Keratinocyte (primary cell): ENCODE measurements at regions not wholly inside any gene's neighbourhood (a gene's known extent, or its start where the extent isn't known, plus 50 kb on each side); places are given as distances from the start of the nearest gene placed in this dataset.

ENCODE experiments used
- DNase-seq: peaks from one replicate; pipeline ENCODE4 v3.0.0-alpha.2; 2011; ENCODE audit warnings: low read depth, missing footprints, low spot score
- FAIRE-seq: peaks from 2 replicates; lab custom pipeline; 2011; peaks lifted over from hg19 to GRCh38; lab: Jason Lieb, UNC
- H2AFZ ChIP-seq: 2 replicates; pipeline ENCODE4 v1.6.0; 2012; ENCODE audit warnings: low read length, control low read depth, inconsistent platforms; ENCODE audit not compliant: control insufficient read depth
- H3K27ac ChIP-seq: 2 replicates; pipeline ENCODE4 v1.5.1; 2011; ENCODE audit warnings: low read length; ENCODE audit not compliant: control insufficient read depth, insufficient read depth
- H3K27me3 ChIP-seq: 3 replicates; pipeline ENCODE4 v1.6.0; 2011; ENCODE audit warnings: low read length; ENCODE audit not compliant: control insufficient read depth, insufficient read depth; ENCODE audit errors: extremely low read depth
- H3K36me3 ChIP-seq, 2 experiments: 2 replicates in 1 of 2; 3 replicates in 1 of 2; pipeline ENCODE4 v1.5.1; 2011; ENCODE audit warnings: low read length in 2 of 2, mild to moderate bottlenecking in 1 of 2; ENCODE audit not compliant: control insufficient read depth in 2 of 2, insufficient read depth in 2 of 2; ENCODE audit errors: extremely low read depth in 1 of 2
- H3K4me1 ChIP-seq: 3 replicates; pipeline ENCODE4 v1.5.1; 2011; ENCODE audit warnings: low read length; ENCODE audit not compliant: control insufficient read depth, insufficient read depth; ENCODE audit errors: extremely low read depth
- H3K4me2 ChIP-seq: 3 replicates; pipeline ENCODE4 v1.6.0; 2011; ENCODE audit warnings: low read depth, low read length; ENCODE audit not compliant: control insufficient read depth, insufficient read depth; ENCODE audit errors: extremely low read depth
- H3K4me3 ChIP-seq, 3 experiments: fragments of 200-600 bp in 1 of 3; sonication (generic) in 1 of 3; 2 replicates in 2 of 3; 3 replicates in 1 of 3; pipeline ENCODE4 v1.5.1; 2011 to 2016; ENCODE audit warnings: low read length in 3 of 3, mild to moderate bottlenecking in 3 of 3, control low read depth in 2 of 3, inconsistent platforms in 1 of 3, low read depth in 1 of 3, mixed read lengths in 1 of 3, mixed run types in 1 of 3, moderate library complexity in 1 of 3; ENCODE audit not compliant: control insufficient read depth in 2 of 3, insufficient read depth in 2 of 3; ENCODE audit errors: extremely low read depth in 1 of 3
- H3K79me2 ChIP-seq: 2 replicates; pipeline ENCODE4 v1.6.0; 2012; ENCODE audit warnings: low read length; ENCODE audit not compliant: control insufficient read depth, insufficient read depth
- H3K9ac ChIP-seq: 3 replicates; pipeline ENCODE4 v1.6.0; 2011; ENCODE audit warnings: low read length; ENCODE audit not compliant: control insufficient read depth, insufficient read depth; ENCODE audit errors: extremely low read depth
- H3K9me1 ChIP-seq: 3 replicates; pipeline ENCODE4 v1.6.0; 2011; ENCODE audit warnings: low read length; ENCODE audit not compliant: control insufficient read depth, insufficient read depth; ENCODE audit errors: extremely low read depth
- H3K9me3 ChIP-seq: 2 replicates; pipeline ENCODE4 v1.5.1; 2012; ENCODE audit warnings: low read depth, low read length; ENCODE audit not compliant: control insufficient read depth
- H4K20me1 ChIP-seq: 3 replicates; pipeline ENCODE4 v1.6.0; 2011; ENCODE audit warnings: low read length; ENCODE audit not compliant: control insufficient read depth, insufficient read depth; ENCODE audit errors: extremely low read depth
- CTCF ChIP-seq, 3 experiments: IDR thresholded peaks in 1 of 3; conservative IDR thresholded peaks in 1 of 3; optimal IDR thresholded peaks in 1 of 3; 2 replicates in 2 of 3; 3 replicates in 1 of 3; pipeline versions ENCODE3 to v1.5.1; 2011; ENCODE audit warnings: low read length in 3 of 3, mild to moderate bottlenecking in 3 of 3, moderate library complexity in 2 of 3, control low read depth in 1 of 3, inconsistent platforms in 1 of 3; ENCODE audit not compliant: insufficient read depth in 2 of 3; ENCODE audit errors: extremely low read depth in 1 of 3
- EZH2 ChIP-seq: IDR thresholded peaks from one replicate; pipeline ENCODE4 v1.6.1; 2012; ENCODE audit warnings: inconsistent platforms, mild to moderate bottlenecking, low read length, moderate library complexity
- dilution Hi-C: fragments of 300-500 bp; cut with MboI; formaldehyde crosslinking; loops from one replicate; pipeline ENCODE4 v1.7.0; 2020; ENCODE audit warnings: low sequenced_read_pairs; ENCODE audit not compliant: extremely low pct_ligation_motif_present

GRCh38 chr4:53781629-53782457, 190.6 kb upstream of the LNX1 start:
- no peaks in the 10 kb centered on the region for H3K27me3 ChIP-seq
- no peaks in the 10 kb centered on the region for H3K79me2 ChIP-seq
- H3K27ac ChIP-seq, result no peak overlapping the region
- DNase-seq (no peak), FAIRE-seq (no peak)
- no peaks in the 10 kb centered on the region for H4K20me1 ChIP-seq
- TF ChIP-seq CTCF (optimal IDR thresholded peaks at IDR 0.05 in 1 of 3, IDR thresholded peaks at IDR 0.05 in 1 of 3, conservative IDR thresholded peaks at IDR 0.05 in 1 of 3; ENCODE audit: extremely low read depth in 1 of 3, insufficient read depth in 2 of 3, low read length in 3 of 3), result no peak
- TF ChIP-seq EZH2, result no peak
- H3K9me1 ChIP-seq, result no peaks in the 10 kb centered on the region
- H3K9ac ChIP-seq, result no peak overlapping the region
- no peak overlapping the region for H3K4me2 ChIP-seq
- no peaks in the 10 kb centered on the region for H3K9me3 ChIP-seq
- no peaks in the 10 kb centered on the region for H3K36me3 ChIP-seq
- dilution Hi-C loops, result no loop called here
- H2AFZ ChIP-seq, result no peak overlapping the region
- no peaks in the 10 kb centered on the region for H3K4me1 ChIP-seq
- H3K4me3 ChIP-seq, result no peak overlapping the region

GRCh38 chr4:53780736-53781400, 189.6 kb upstream of the LNX1 start:
- TF ChIP-seq CTCF (optimal IDR thresholded peaks at IDR 0.05 in 1 of 3, IDR thresholded peaks at IDR 0.05 in 1 of 3, conservative IDR thresholded peaks at IDR 0.05 in 1 of 3; ENCODE audit: extremely low read depth in 1 of 3, insufficient read depth in 2 of 3, low read length in 3 of 3) (no peak), EZH2 (no peak)
- Histone ChIP-seq H3K4me1 (no peaks in the 10 kb centered on the region), H3K9me1 (no peaks in the 10 kb centered on the region), H3K36me3 (no peaks in the 10 kb centered on the region), H2AFZ (no peak overlapping the region), H3K9ac (no peak overlapping the region), H3K4me2 (no peak overlapping the region), H3K27ac (no peak overlapping the region), H3K79me2 (no peaks in the 10 kb centered on the region), H4K20me1 (no peaks in the 10 kb centered on the region), H3K27me3 (no peaks in the 10 kb centered on the region), H3K9me3 (no peaks in the 10 kb centered on the region), H3K4me3 (no peak overlapping the region)
- DNase-seq (no peak), FAIRE-seq (no peak)
- dilution Hi-C loops, result no loop called here
